Fibroblast of lung (primary cell): ENCODE measurements at regions not wholly inside any gene's neighbourhood (a gene's known extent, or its start where the extent isn't known, plus 50 kb on each side); places are given as distances from the start of the nearest gene placed in this dataset.

Experiments
- EZH2 ChIP-seq: IDR thresholded peaks from 2 replicates; pipeline ENCODE4 v1.5.1; 2012; ENCODE audit warnings: low read length, control low read depth, mild to moderate bottlenecking; ENCODE audit errors: missing control alignments
- TF ChIP-seq, protein P1 (sequence below), 2 donors: IDR thresholded peaks in 1 of 2; conservative IDR thresholded peaks in 1 of 2; 1 replicate in 1 of 2; 2 replicates in 1 of 2; pipeline ENCODE4 v1.5.1; 2011 to 2012; ENCODE audit warnings: low read length in 2 of 2, control low read depth in 1 of 2, inconsistent platforms in 1 of 2, low read depth in 1 of 2, mild to moderate bottlenecking in 1 of 2

DNA sequence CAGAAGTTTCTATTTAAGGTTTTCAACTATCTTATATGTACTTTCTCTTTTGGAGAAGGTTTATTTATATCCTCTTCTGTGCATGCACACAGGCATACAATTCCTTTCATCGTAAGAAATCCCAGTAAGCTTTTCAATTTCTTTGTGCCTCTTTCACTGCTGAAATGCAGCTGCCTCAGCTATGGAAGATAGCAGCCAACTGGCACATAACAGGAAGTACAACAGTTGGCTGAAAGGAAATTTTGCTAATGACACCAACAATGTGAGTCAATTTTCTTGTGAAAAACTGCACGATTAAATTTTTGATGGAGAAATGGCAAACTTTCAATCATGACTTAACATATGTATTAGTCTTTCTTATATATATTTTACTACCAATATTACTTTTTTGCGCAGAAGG is 74.5 kb upstream of the PAQR3 start:
- TF ChIP-seq, protein P1, sequence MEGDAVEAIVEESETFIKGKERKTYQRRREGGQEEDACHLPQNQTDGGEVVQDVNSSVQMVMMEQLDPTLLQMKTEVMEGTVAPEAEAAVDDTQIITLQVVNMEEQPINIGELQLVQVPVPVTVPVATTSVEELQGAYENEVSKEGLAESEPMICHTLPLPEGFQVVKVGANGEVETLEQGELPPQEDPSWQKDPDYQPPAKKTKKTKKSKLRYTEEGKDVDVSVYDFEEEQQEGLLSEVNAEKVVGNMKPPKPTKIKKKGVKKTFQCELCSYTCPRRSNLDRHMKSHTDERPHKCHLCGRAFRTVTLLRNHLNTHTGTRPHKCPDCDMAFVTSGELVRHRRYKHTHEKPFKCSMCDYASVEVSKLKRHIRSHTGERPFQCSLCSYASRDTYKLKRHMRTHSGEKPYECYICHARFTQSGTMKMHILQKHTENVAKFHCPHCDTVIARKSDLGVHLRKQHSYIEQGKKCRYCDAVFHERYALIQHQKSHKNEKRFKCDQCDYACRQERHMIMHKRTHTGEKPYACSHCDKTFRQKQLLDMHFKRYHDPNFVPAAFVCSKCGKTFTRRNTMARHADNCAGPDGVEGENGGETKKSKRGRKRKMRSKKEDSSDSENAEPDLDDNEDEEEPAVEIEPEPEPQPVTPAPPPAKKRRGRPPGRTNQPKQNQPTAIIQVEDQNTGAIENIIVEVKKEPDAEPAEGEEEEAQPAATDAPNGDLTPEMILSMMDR (conservative IDR thresholded peaks at IDR 0.05 in 1 of 2, IDR thresholded peaks at IDR 0.05 in 1 of 2; ENCODE audit: low read depth in 1 of 2, low read length in 2 of 2): no peak
- no peak for TF ChIP-seq EZH2
